ENCODE measurements at regions not wholly inside any gene's neighbourhood (a gene's known extent, or its start where the extent isn't known, plus 50 kb on each side); places are given as distances from the start of the nearest gene placed in this dataset.

GRCh38 chr4:155491336-155492120, 114.8 kb upstream of the MAP9 start:
- H3K4me3 ChIP-seq (ENCODE audit: low read depth, low read length), result no peak overlapping the region
- TF ChIP-seq, protein P1, sequence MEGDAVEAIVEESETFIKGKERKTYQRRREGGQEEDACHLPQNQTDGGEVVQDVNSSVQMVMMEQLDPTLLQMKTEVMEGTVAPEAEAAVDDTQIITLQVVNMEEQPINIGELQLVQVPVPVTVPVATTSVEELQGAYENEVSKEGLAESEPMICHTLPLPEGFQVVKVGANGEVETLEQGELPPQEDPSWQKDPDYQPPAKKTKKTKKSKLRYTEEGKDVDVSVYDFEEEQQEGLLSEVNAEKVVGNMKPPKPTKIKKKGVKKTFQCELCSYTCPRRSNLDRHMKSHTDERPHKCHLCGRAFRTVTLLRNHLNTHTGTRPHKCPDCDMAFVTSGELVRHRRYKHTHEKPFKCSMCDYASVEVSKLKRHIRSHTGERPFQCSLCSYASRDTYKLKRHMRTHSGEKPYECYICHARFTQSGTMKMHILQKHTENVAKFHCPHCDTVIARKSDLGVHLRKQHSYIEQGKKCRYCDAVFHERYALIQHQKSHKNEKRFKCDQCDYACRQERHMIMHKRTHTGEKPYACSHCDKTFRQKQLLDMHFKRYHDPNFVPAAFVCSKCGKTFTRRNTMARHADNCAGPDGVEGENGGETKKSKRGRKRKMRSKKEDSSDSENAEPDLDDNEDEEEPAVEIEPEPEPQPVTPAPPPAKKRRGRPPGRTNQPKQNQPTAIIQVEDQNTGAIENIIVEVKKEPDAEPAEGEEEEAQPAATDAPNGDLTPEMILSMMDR (IDR thresholded peaks at IDR 0.05; ENCODE audit: low read depth, low read length), result no peak

- TF ChIP-seq, protein P1 (IDR thresholded peaks at IDR 0.05; ENCODE audit: low read depth, low read length), result no peak
- H3K4me3 ChIP-seq (ENCODE audit: low read depth, low read length), result no peak overlapping the region
Observed at GRCh38 chr4:155489271-155489670, 112.5 kb upstream of the MAP9 start.

DNA sequence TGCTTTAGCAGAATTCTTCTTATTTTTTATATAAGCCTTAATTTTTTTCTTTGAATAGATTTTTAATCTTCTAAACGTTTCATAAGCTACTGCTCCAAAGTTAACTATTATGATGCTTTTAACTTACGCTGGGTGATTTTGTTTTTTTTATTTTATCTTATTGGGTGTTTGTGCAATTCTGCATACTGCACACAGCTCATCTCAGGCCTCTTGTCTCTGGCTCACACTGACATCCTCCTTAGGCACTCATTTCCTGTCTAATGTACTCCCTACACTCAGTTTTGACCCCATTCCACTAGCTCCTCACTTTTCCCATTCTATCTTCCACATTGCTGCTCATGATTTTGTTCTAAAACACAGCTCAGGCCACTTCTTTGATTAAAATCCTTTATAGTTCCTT, 111.9 kb upstream of the MAP9 start:
- H3K4me3 ChIP-seq (ENCODE audit: low read depth, low read length), result no peak overlapping the region
- TF ChIP-seq, protein P1 (IDR thresholded peaks at IDR 0.05; ENCODE audit: low read depth, low read length), result no peak

DNA sequence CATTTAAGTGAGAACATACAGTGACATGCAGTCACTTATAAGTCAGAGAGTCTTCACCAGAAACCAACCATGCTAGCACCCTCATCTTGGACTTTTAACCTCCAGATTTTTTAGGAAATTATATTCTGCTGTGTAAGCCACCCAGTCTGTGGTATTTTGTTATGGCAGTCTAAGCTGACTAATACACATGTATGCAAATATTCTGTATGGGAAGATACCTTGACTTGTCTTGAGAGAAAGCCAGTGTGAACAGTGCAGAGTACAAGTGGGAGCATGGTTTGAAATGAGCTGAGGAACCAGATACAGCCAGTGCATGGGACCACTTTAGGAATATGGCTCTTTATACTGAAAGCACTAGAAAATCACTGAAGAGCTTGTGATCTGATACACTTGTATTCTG, 110.4 kb upstream of the MAP9 start:
- TF ChIP-seq, protein P1 (IDR thresholded peaks at IDR 0.05; ENCODE audit: low read depth, low read length), result no peak
- no peak overlapping the region for H3K4me3 ChIP-seq (ENCODE audit: low read depth, low read length)

DNA sequence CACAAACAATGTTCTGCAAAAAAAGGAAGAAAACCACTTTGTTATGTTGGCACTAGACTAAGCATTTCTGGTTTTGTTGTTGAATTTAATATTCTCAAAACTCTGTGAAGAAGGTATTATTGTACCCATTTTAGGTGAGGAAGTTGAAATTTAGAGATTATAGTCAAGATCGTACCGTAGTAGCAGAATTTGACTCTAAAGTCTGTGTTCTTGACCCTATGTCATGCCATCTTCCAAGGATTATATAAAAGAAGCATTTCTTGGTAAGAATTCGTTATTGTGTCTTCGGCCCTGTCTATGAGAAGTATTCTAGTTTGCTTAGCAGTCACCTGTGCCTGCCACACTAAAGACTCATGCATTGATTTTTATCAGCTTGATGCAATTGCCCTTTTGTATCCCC, 104.4 kb upstream of the MAP9 start:
- no peak overlapping the region for H3K4me3 ChIP-seq (ENCODE audit: low read depth, low read length)
- TF ChIP-seq, protein P1 (IDR thresholded peaks at IDR 0.05; ENCODE audit: low read depth, low read length), result no peak

- TF ChIP-seq, protein P1 (IDR thresholded peaks at IDR 0.05; ENCODE audit: low read depth, low read length), result no peak
- H3K4me3 ChIP-seq (ENCODE audit: low read depth, low read length), result no peak overlapping the region
Observed at GRCh38 chr4:155479835-155480234, 103.1 kb upstream of the MAP9 start.

DNA sequence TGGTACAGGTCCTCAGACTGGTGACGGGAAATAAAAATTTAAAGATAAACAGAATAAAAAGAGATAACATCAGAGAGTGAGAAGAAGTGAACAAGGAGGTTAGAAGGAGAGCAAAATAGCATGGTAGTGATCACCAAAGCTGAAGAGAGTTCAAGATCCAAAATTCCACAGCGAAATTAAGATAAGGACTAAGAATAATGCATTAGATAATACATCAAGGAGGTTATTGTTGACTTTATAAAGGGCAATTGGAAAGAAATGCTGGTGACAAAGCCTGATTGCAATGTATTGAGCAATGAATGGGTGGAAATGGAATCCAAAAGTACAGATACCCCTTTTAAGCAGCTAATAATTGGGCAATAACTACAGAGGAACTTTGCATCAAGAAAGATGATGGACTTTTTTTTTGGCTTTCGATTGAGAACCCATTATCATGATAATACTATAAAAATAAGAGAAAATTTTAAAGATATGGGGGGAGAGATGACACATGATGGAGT, 101.6 kb upstream of the MAP9 start:
- TF ChIP-seq, protein P1 (IDR thresholded peaks at IDR 0.05; ENCODE audit: low read depth, low read length), result no peak
- H3K4me3 ChIP-seq (ENCODE audit: low read depth, low read length), result no peak overlapping the region
